H1 (cell line): ENCODE measurements at regions not wholly inside any gene's neighbourhood (a gene's known extent, or its start where the extent isn't known, plus 50 kb on each side); places are given as distances from the start of the nearest gene placed in this dataset.

Experiments
- CTCF ChIA-PET: fragments of 300-600 bp; sonication (Branson Sonifier 250); formaldehyde crosslinking; loops from one replicate; lab custom pipeline; 2021; ENCODE audit not compliant: partially characterized antibody; lab: Charles Lee
- POLR2A ChIA-PET: fragments of 300-600 bp; sonication (Branson Sonifier 250); formaldehyde crosslinking; loops from one replicate; lab custom pipeline; 2021; ENCODE audit warnings: inconsistent platforms; ENCODE audit not compliant: partially characterized antibody; lab: Charles Lee
- DNase-seq, 2 experiments: peaks; one replicate each; pipeline versions ENCODE4 v3.0.0 to v3.0.0-alpha.2; 2010 to 2022; ENCODE audit warnings: low spot score in 2 of 2, low read depth in 1 of 2, mixed read lengths in 1 of 2
- FAIRE-seq: peaks from 2 replicates; lab custom pipeline; 2011; peaks lifted over from hg19 to GRCh38; lab: Jason Lieb, UNC
- H2AFZ ChIP-seq: 2 replicates; pipeline ENCODE4 v1.8.1; 2012; ENCODE audit warnings: low read length, inconsistent platforms
- H2AK5ac ChIP-seq: 2 replicates; pipeline ENCODE4 v1.6.1; 2013; ENCODE audit warnings: low read depth, low read length
- H2BK120ac ChIP-seq: replicated peaks from 2 replicates; pipeline ENCODE3; 2013; ENCODE audit warnings: low read depth, low read length, inconsistent platforms
- H2BK12ac ChIP-seq: 2 replicates; pipeline ENCODE4 v1.6.1; 2013; ENCODE audit warnings: low read depth, low read length
- H2BK15ac ChIP-seq: 2 replicates; pipeline ENCODE4 v1.6.1; 2013; ENCODE audit warnings: low read length
- H2BK20ac ChIP-seq: 2 replicates; pipeline ENCODE4 v1.6.1; 2013; ENCODE audit warnings: low read length
- H2BK5ac ChIP-seq: 2 replicates; pipeline ENCODE4 v1.6.1; 2013; ENCODE audit warnings: low read depth, low read length
- H3K14ac ChIP-seq: 2 replicates; pipeline ENCODE4 v1.6.1; 2013; ENCODE audit warnings: inconsistent platforms; ENCODE audit not compliant: insufficient read length
- H3K18ac ChIP-seq: 2 replicates; pipeline ENCODE4 v1.6.1; 2013; ENCODE audit warnings: low read length; ENCODE audit errors: extremely low read depth
- H3K23ac ChIP-seq: 2 replicates; pipeline ENCODE4 v1.6.1; 2013; ENCODE audit warnings: inconsistent platforms; ENCODE audit not compliant: insufficient read length
- H3K23me2 ChIP-seq: 2 replicates; pipeline ENCODE4 v1.6.1; 2013; ENCODE audit warnings: low read depth, low read length
- H3K27ac ChIP-seq: 2 replicates; pipeline ENCODE4 v1.6.1; 2011; ENCODE audit warnings: low read depth, low read length, inconsistent platforms
- H3K27me3 ChIP-seq, 4 experiments: replicated peaks in 1 of 4; 1 replicate in 1 of 4; 2 replicates in 3 of 4; pipeline versions ENCODE4 v1.6.1 to v1.8.1; 2011 to 2013; ENCODE audit warnings: low read length in 3 of 4, mild to moderate bottlenecking in 3 of 4, inconsistent platforms in 2 of 4, mixed read lengths in 2 of 4, moderate library complexity in 1 of 4; ENCODE audit not compliant: control insufficient read depth in 3 of 4, insufficient read depth in 3 of 4; ENCODE audit errors: extremely low read depth in 1 of 4
- H3K36me3 ChIP-seq, 4 experiments: 2 replicates each; pipeline versions ENCODE4 v1.6.1 to v1.8.1; 2011 to 2013; ENCODE audit warnings: mild to moderate bottlenecking in 4 of 4, low read length in 3 of 4, moderate library complexity in 2 of 4, control low read depth in 1 of 4, inconsistent platforms in 1 of 4; ENCODE audit not compliant: insufficient read depth in 4 of 4, control insufficient read depth in 2 of 4
- H3K4ac ChIP-seq: replicated peaks from 2 replicates; pipeline ENCODE3; 2013; ENCODE audit warnings: low read length, low read depth, mixed read lengths, inconsistent platforms; ENCODE audit not compliant: insufficient read length
- H3K4me1 ChIP-seq, 4 experiments: replicated peaks in 1 of 4; 1 replicate in 1 of 4; 2 replicates in 3 of 4; pipeline versions ENCODE4 v1.6.1 to v1.8.1; 2011 to 2013; ENCODE audit warnings: low read length in 3 of 4, inconsistent platforms in 2 of 4, mixed read lengths in 1 of 4; ENCODE audit not compliant: insufficient read depth in 4 of 4, control insufficient read depth in 3 of 4
- H3K4me2 ChIP-seq, 2 experiments: 2 replicates each; pipeline versions ENCODE4 v1.6.1 to v1.8.1; 2011 to 2013; ENCODE audit warnings: low read depth in 2 of 2, low read length in 2 of 2, control low read depth in 1 of 2, inconsistent platforms in 1 of 2, mild to moderate bottlenecking in 1 of 2; ENCODE audit not compliant: insufficient read depth in 1 of 2
- H3K4me3 ChIP-seq, 4 experiments: fragments of 200-600, 300-600 bp in 1 of 4; sonication (generic), shearing (Covaris generic), sonication (Bioruptor Twin) in 1 of 4; 2 replicates each; pipeline versions ENCODE4 v1.5.1 to v1.8.1; 2011 to 2016; ENCODE audit warnings: low read length in 4 of 4, low read depth in 3 of 4, control low read depth in 2 of 4, inconsistent platforms in 2 of 4, mild to moderate bottlenecking in 2 of 4, mixed read lengths in 1 of 4, moderate library complexity in 1 of 4; ENCODE audit not compliant: insufficient read depth in 2 of 4; ENCODE audit errors: extremely low read depth in 1 of 4
- H3K56ac ChIP-seq: replicated peaks from 2 replicates; pipeline ENCODE3; 2013; ENCODE audit warnings: low read depth, mild to moderate bottlenecking, mixed read lengths, low read length, inconsistent platforms; ENCODE audit not compliant: insufficient read length
- H3K79me1 ChIP-seq: 2 replicates; pipeline ENCODE4 v1.6.1; 2013; ENCODE audit warnings: low read depth, low read length, control low read depth
- H3K79me2 ChIP-seq, 2 experiments: 2 replicates each; pipeline versions ENCODE4 v1.6.1 to v1.8.1; 2012 to 2013; ENCODE audit warnings: low read length in 2 of 2, mild to moderate bottlenecking in 2 of 2, inconsistent platforms in 1 of 2; ENCODE audit not compliant: insufficient read depth in 2 of 2, control insufficient read depth in 1 of 2
- H3K9ac ChIP-seq, 4 experiments: replicated peaks in 1 of 4; 1 replicate in 1 of 4; 2 replicates in 3 of 4; pipeline versions ENCODE4 v1.6.1 to v1.8.1; 2011 to 2013; ENCODE audit warnings: low read depth in 3 of 4, low read length in 3 of 4, control low read depth in 2 of 4, mild to moderate bottlenecking in 2 of 4, moderate library complexity in 2 of 4, inconsistent platforms in 1 of 4; ENCODE audit errors: extremely low read depth in 1 of 4
- H3K9me3 ChIP-seq, 2 experiments: 2 replicates each; pipeline versions ENCODE4 v1.6.1 to v1.8.1; 2012 to 2013; ENCODE audit warnings: mild to moderate bottlenecking in 2 of 2, moderate library complexity in 2 of 2, control low read depth in 1 of 2, inconsistent platforms in 1 of 2, low read depth in 1 of 2, low read length in 1 of 2, mixed read lengths in 1 of 2; ENCODE audit not compliant: insufficient read depth in 2 of 2
- H4K20me1 ChIP-seq, 2 experiments: replicated peaks in 1 of 2; 2 replicates each; pipeline versions ENCODE3 to v1.8.1; 2011 to 2013; ENCODE audit warnings: inconsistent platforms in 2 of 2, low read length in 2 of 2, mild to moderate bottlenecking in 1 of 2; ENCODE audit not compliant: insufficient read depth in 2 of 2, control insufficient read depth in 1 of 2
- H4K5ac ChIP-seq: 2 replicates; pipeline ENCODE4 v1.6.1; 2013; ENCODE audit warnings: low read length, low read depth, mixed read lengths, inconsistent platforms; ENCODE audit not compliant: insufficient read length
- H4K8ac ChIP-seq: 2 replicates; pipeline ENCODE4 v1.8.0; 2013; ENCODE audit warnings: mild to moderate bottlenecking, moderate library complexity, low read length, inconsistent platforms; ENCODE audit not compliant: insufficient read depth; ENCODE audit errors: extremely low read depth
- H4K91ac ChIP-seq: replicated peaks from 2 replicates; pipeline ENCODE3; 2013; ENCODE audit warnings: low read length, mixed read lengths, inconsistent platforms; ENCODE audit not compliant: insufficient read length
- FOSL1 ChIP-seq: IDR thresholded peaks from 2 replicates; pipeline ENCODE4 v1.6.1; 2011; ENCODE audit warnings: mild to moderate bottlenecking, low read depth, low read length, moderate library complexity; ENCODE audit not compliant: insufficient read depth
- NRF1 ChIP-seq: IDR thresholded peaks from 2 replicates; pipeline ENCODE4 v1.6.1; 2011; ENCODE audit warnings: mild to moderate bottlenecking, low read depth, low read length, improper control_type of control experiment
- PHF8 ChIP-seq: fragments of 200-600 bp; sonication (generic); conservative IDR thresholded peaks from 2 replicates; pipeline ENCODE4 v1.7.1; 2012; ENCODE audit warnings: low read depth, mild to moderate bottlenecking, inconsistent platforms, low read length, moderate library complexity
- POLR2A ChIP-seq, 2 experiments: IDR thresholded peaks; 1 replicate in 1 of 2; 2 replicates in 1 of 2; pipeline ENCODE4 v1.6.1; 2011; ENCODE audit warnings: low read depth in 2 of 2, low read length in 2 of 2, mild to moderate bottlenecking in 2 of 2; ENCODE audit errors: control extremely low read depth in 1 of 2
- POU5F1 ChIP-seq: IDR thresholded peaks from 2 replicates; pipeline ENCODE4 v1.6.1; 2011; ENCODE audit warnings: low read depth, mild to moderate bottlenecking, low read length, moderate library complexity
- SP1 ChIP-seq: IDR thresholded peaks from 2 replicates; pipeline ENCODE4 v1.6.1; 2011; ENCODE audit warnings: low read depth, low read length
- TBP ChIP-seq: IDR thresholded peaks from 2 replicates; pipeline ENCODE4 v1.6.1; 2011; ENCODE audit warnings: low read depth, low read length, improper control_type of control experiment
- WGBS, 2 experiments: shearing (Covaris generic) in 1 of 2; methylation state at CpG; one replicate each; pipeline versions ENCODE4 v1.1.6 to v1.1.7; 2013 to 2015; ENCODE audit warnings: low lambda C conversion rate in 2 of 2, mixed read lengths in 2 of 2, inconsistent platforms in 1 of 2, low coverage in 1 of 2, missing lambda C conversion rate in 1 of 2; ENCODE audit not compliant: insufficient replicate concordance in 2 of 2, insufficient coverage in 1 of 2, insufficient read length in 1 of 2; ENCODE audit errors: extremely low coverage in 1 of 2, missing lambda C conversion rate in 1 of 2; 5-methylcytosine and 5-hydroxymethylcytosine counted together

DNA sequence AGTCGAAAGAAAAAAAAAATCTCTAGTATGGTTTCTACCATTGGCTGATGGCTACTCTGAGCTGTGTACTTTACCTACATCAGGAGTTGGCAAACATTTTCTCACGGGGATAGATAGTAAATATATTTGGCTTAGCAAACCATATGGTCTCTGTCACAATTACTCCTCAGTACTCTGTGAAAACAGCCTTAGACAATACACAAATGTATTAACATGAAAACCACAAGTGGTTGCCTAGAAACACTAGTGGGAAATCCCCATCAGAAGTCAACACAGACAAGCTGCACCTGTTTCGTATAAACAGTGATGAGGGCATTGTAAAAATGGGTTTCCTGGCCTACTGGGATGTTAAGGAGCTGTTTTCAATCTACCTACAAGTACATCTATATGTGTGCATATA is 84.6 kb upstream of the NAV3 start:
- Histone ChIP-seq H2BK12ac (no peak overlapping the region), H3K9me3 (no peaks in the 10 kb centered on the region), H2BK15ac (no peak overlapping the region), H4K5ac (no peak overlapping the region), H3K79me1 (no peaks in the 10 kb centered on the region), H2BK120ac (no peak overlapping the region), H3K36me3 (no peaks in the 10 kb centered on the region), H3K23me2 (no peaks in the 10 kb centered on the region), H4K20me1 (no peaks in the 10 kb centered on the region), H3K18ac (no peak overlapping the region), H3K27me3 (peaks cover 0 to 1% (median 0%) of the 10 kb centered on the region in 4 experiments; a peak in 1 of 7 replicates), H3K4me2 (no peak overlapping the region), H2AFZ (no peak overlapping the region), H4K8ac (no peak overlapping the region), H3K56ac (no peak overlapping the region), H4K91ac (no peak overlapping the region), H3K9ac (no peak overlapping the region), H2BK20ac (no peak overlapping the region)
- ChIA-PET POLR2A (no interaction called here), CTCF (interaction anchor here (0.6 kb wide), 1 partner anchor 128 kb away, joined by 3 read pairs; no protein-coding TSS in a partner anchor)
- TF ChIP-seq TBP (no peak), POU5F1 (no peak), PHF8 (no peak), NRF1 (no peak), SP1 (no peak), POLR2A (IDR thresholded peaks at IDR 0.05; ENCODE audit: control extremely low read depth in 1 of 2, low read depth in 2 of 2, low read length in 2 of 2) (no peak), FOSL1 (no peak)
- TF ChIP-seq, all 59 proteins: peak for 0
- no peak overlapping the region for H3K4me3 ChIP-seq
- H3K4ac ChIP-seq, result no peak overlapping the region
- no peak overlapping the region for H2BK5ac ChIP-seq
- H3K23ac ChIP-seq, result no peak overlapping the region
- DNase-seq (no peak), FAIRE-seq (no peak)
- peaks cover 0 to 3% (median 0%) of the 10 kb centered on the region in 4 experiments; a peak in 1 of 7 replicates for H3K4me1 ChIP-seq
- H3K14ac ChIP-seq, result no peak overlapping the region
- no peak overlapping the region for H3K27ac ChIP-seq
- WGBS, 2 experiments, result 94% methylated on average over 3 of the region's 3 CpGs; no CpG with 5 or more reads in 1 of the 2 experiments
- H3K79me2 ChIP-seq, result no peaks in the 10 kb centered on the region
- H2AK5ac ChIP-seq, result no peak overlapping the region
